WTC11 (cell line): ENCODE measurements at regions not wholly inside any gene's neighbourhood (a gene's known extent, or its start where the extent isn't known, plus 50 kb on each side); places are given as distances from the start of the nearest gene placed in this dataset.
"Not testable (repeated sequence)": the region's sequence is repeated elsewhere in the genome, so short reads cannot be mapped to it uniquely, and the experiment has no call there.

Source experiments
- ATAC-seq: fragments of 200-7000 bp; cut with Tn5 transposase; 2 replicates; pipeline ENCODE4 v1.10.0; 2021; ENCODE audit warnings: mild to moderate bottlenecking, moderate library complexity
- CTCF ChIA-PET: fragments of 300-600 bp; sonication (Branson Sonifier 250); formaldehyde crosslinking; loops from one replicate; lab custom pipeline; 2021; ENCODE audit warnings: antibody characterized with exemption; lab: Charles Lee
- POLR2A ChIA-PET: fragments of 350-600 bp; sonication (Branson Sonifier 250); formaldehyde crosslinking; loops from one replicate; lab custom pipeline; 2021; ENCODE audit warnings: antibody characterized with exemption; lab: Charles Lee
- DNase-seq: peaks from one replicate; pipeline ENCODE4 v3.0.0; 2021; ENCODE audit warnings: low spot score
- H3K27ac Mint-ChIP-seq: 2 replicates; pipeline ENCODE4 v1.8.0; 2021; ENCODE audit warnings: mixed read lengths
- H3K27me3 Mint-ChIP-seq: 2 replicates; pipeline ENCODE4 v1.8.0; 2021; ENCODE audit warnings: low read depth, mild to moderate bottlenecking, moderate library complexity, mixed read lengths
- H3K36me3 Mint-ChIP-seq: 2 replicates; pipeline ENCODE4 v1.8.0; 2021; ENCODE audit warnings: mixed read lengths
- H3K4me1 Mint-ChIP-seq: 2 replicates; pipeline ENCODE4 v1.8.0; 2022; ENCODE audit warnings: mixed read lengths
- H3K4me3 Mint-ChIP-seq: 2 replicates; pipeline ENCODE4 v1.8.0; 2021; ENCODE audit warnings: mild to moderate bottlenecking, moderate library complexity, mixed read lengths
- H3K9me3 Mint-ChIP-seq: 2 replicates; pipeline ENCODE4 v1.8.0; 2021; ENCODE audit warnings: mixed read lengths
- ATF1 ChIP-seq: sonication (generic); formaldehyde crosslinking; IDR thresholded peaks from 2 replicates; pipeline ENCODE4 v1.8.1; 2023; ENCODE audit warnings: mild to moderate bottlenecking, moderate library complexity, missing genetic modification reagents
- CREB1 ChIP-seq: sonication (generic); formaldehyde crosslinking; IDR thresholded peaks from 2 replicates; pipeline ENCODE4 v1.8.0; 2023; ENCODE audit warnings: mild to moderate bottlenecking, missing genetic modification reagents
- CREM ChIP-seq: sonication (generic); formaldehyde crosslinking; IDR thresholded peaks from 2 replicates; pipeline ENCODE4 v1.8.1; 2022; ENCODE audit warnings: mild to moderate bottlenecking, missing genetic modification reagents, moderate library complexity
- FOXK1 ChIP-seq: sonication (generic); formaldehyde crosslinking; IDR thresholded peaks from 2 replicates; pipeline ENCODE4 v1.8.0; 2022; ENCODE audit warnings: mild to moderate bottlenecking, moderate library complexity, missing genetic modification reagents
- GABPB1 ChIP-seq: sonication (generic); formaldehyde crosslinking; IDR thresholded peaks from 2 replicates; pipeline ENCODE4 v1.8.1; 2023; ENCODE audit warnings: mild to moderate bottlenecking, missing genetic modification reagents
- SMAD3 ChIP-seq: sonication (generic); formaldehyde crosslinking; IDR thresholded peaks from 2 replicates; pipeline ENCODE4 v1.8.0; 2022; ENCODE audit warnings: missing genetic modification reagents, mild to moderate bottlenecking, borderline replicate concordance
- SP1 ChIP-seq: sonication (generic); formaldehyde crosslinking; conservative IDR thresholded peaks from 2 replicates; pipeline ENCODE4 v1.8.1; 2022; ENCODE audit warnings: missing genetic modification reagents
- ZBTB21 ChIP-seq: sonication (generic); formaldehyde crosslinking; IDR thresholded peaks from 2 replicates; pipeline ENCODE4 v1.8.1; 2023; ENCODE audit warnings: mild to moderate bottlenecking, missing genetic modification reagents, borderline replicate concordance
- ZNF219 ChIP-seq: sonication (generic); formaldehyde crosslinking; IDR thresholded peaks from 2 replicates; pipeline ENCODE4 v1.8.0; 2023; ENCODE audit warnings: missing genetic modification reagents, mild to moderate bottlenecking, borderline replicate concordance
- TF ChIP-seq, protein P1 (sequence below): sonication (generic); formaldehyde crosslinking; IDR thresholded peaks from 2 replicates; pipeline ENCODE4 v1.8.1; 2023; ENCODE audit warnings: mild to moderate bottlenecking, missing genetic modification reagents
- TF ChIP-seq, protein P2 (sequence below): sonication (generic); formaldehyde crosslinking; conservative IDR thresholded peaks from 2 replicates; pipeline ENCODE4 v1.8.1; 2023; ENCODE audit warnings: mild to moderate bottlenecking, low read depth, missing genetic modification reagents, moderate library complexity

DNA sequence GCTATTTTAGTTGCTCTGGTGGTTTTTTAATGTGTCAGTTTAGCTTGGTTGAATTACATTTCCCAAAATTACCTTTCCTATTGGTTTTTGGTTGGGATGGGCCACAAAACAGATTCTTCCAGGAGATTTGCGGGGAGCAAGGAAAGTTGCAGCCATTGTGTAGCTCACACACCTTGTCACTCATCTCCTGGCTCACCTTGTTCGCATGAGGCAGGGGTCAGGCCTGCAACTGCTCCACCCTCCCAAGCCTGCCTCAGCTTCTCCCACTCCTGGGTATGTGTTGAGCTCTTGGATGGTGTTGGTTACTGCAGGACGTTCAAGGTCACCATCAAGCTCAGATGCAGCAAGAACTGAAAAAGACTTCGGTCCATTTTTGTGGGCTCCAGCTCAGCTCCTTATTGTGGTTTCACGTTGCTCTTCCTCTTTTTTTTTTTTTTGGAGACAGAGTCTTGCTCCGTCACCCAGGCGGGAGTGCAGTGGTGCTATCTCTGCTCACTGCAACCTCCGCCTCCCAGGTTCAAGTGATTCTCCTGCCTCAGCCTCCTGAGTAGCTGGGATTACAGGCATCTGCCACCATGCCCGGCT, 95.6 kb upstream of the METTL14 start (continued):
- TF ChIP-seq, protein P1, sequence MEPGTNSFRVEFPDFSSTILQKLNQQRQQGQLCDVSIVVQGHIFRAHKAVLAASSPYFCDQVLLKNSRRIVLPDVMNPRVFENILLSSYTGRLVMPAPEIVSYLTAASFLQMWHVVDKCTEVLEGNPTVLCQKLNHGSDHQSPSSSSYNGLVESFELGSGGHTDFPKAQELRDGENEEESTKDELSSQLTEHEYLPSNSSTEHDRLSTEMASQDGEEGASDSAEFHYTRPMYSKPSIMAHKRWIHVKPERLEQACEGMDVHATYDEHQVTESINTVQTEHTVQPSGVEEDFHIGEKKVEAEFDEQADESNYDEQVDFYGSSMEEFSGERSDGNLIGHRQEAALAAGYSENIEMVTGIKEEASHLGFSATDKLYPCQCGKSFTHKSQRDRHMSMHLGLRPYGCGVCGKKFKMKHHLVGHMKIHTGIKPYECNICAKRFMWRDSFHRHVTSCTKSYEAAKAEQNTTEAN: no peak
- no peak for TF ChIP-seq SMAD3
- TF ChIP-seq, protein P2, sequence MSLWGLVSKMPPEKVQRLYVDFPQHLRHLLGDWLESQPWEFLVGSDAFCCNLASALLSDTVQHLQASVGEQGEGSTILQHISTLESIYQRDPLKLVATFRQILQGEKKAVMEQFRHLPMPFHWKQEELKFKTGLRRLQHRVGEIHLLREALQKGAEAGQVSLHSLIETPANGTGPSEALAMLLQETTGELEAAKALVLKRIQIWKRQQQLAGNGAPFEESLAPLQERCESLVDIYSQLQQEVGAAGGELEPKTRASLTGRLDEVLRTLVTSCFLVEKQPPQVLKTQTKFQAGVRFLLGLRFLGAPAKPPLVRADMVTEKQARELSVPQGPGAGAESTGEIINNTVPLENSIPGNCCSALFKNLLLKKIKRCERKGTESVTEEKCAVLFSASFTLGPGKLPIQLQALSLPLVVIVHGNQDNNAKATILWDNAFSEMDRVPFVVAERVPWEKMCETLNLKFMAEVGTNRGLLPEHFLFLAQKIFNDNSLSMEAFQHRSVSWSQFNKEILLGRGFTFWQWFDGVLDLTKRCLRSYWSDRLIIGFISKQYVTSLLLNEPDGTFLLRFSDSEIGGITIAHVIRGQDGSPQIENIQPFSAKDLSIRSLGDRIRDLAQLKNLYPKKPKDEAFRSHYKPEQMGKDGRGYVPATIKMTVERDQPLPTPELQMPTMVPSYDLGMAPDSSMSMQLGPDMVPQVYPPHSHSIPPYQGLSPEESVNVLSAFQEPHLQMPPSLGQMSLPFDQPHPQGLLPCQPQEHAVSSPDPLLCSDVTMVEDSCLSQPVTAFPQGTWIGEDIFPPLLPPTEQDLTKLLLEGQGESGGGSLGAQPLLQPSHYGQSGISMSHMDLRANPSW (CRISPR knock-in tag): no peak
- no peak for TF ChIP-seq ZNF219
- TF ChIP-seq, all 79 proteins: peak for 0

DNA sequence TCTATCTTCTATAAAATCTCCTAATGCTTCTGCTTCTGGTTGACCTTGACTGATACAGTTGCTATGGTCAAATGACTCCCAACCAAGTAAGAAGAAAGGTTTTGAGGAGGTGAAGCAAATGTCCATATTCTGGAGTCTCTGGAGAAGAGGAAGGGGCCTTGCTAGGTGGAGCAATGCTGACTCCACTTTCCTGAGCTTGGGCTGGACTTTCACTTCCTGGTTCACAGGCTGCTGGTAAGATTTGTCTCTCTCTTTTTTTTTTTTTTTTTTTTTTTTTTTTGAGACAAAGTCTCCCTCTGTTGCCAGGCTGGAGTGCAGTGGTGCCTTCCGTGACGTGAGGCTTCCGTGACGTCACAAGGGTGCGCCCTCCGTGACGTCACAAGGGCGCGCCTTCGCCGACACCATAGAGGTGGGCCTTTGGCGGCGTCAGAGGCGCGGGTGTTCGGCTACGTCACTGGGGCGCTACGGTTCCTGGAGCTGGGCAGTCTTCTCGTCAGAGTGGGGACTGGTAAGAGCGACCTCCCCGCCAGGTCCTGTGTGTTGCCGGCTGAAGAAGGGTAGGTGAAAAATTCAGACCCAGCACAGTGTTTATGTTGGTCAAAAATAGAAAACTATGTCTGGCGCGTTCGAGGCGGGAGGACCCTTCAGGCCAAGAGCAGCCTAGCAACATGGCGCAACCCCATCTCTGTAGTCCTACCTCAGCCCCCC, 93.7 kb upstream of the METTL14 start:
- peak overlapping the region; percentile 97 for H3K27ac Mint-ChIP-seq
- peak overlapping the region; percentile 88 for H3K4me3 Mint-ChIP-seq
- peak; percentile 93 for ATAC-seq
- H3K27me3 Mint-ChIP-seq, H3K36me3 Mint-ChIP-seq, H3K4me1 Mint-ChIP-seq, CTCF ChIA-PET, H3K9me3 Mint-ChIP-seq, POLR2A ChIA-PET: not testable (repeated sequence)
- DNase-seq: peak; percentile 91
- peak; percentile 98; the same call in 1 of the 2 replicates for TF ChIP-seq ATF1
- TF ChIP-seq CREM (CRISPR knock-in tag): peak; percentile 99
- peak; percentile 82 for TF ChIP-seq SP1 (CRISPR knock-in tag)
- TF ChIP-seq ZBTB21 (CRISPR knock-in tag): peak; percentile 99
- 0 out of 2 replicates have a peak, but pooled peaks have one; percentile 47 for TF ChIP-seq FOXK1 (CRISPR knock-in tag)
- peak; percentile 61 for TF ChIP-seq GABPB1 (CRISPR knock-in tag)
- peak; percentile 85; the same call in 1 of the 2 replicates for TF ChIP-seq CREB1

DNA sequence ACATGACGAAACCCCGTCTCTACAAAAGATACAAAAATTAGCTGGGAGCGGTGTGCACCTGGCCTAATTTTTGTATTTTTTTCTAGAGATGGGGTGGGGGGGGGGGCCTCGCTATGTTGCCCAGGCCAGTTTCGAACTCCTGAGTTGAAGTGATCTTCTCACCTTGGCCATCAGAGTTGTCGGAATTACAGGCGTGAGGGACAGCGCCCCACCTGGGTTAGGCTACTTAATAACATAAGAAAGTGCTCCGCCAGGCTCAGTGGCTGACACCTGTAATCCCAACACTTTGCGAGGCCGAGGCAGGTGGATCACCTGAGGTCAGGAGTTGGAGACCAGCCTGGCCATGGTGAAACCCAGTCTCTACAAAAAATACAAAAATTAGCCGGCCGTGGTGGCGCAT, 92.9 kb upstream of the METTL14 start:
- POLR2A ChIA-PET: not testable (repeated sequence)

DNA sequence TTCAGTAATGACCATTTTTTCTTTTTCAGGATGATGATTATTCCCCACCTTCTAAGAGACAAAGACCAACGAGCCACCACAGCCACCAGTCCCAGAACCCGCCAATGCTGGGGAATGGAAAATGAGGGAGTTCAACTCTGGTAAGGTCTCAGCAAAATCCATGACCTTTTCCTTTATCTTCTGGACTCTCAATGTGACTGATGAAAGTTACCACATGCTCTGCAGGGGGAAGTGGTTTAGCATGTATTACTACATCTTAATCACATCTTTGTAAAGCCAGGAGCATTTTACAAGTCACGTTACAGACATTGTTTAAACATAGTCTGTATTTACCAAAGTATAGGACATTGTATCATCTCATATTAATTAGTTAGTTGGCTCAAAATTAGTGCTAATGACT, 89.3 kb upstream of the METTL14 start:
- POLR2A ChIA-PET, ATAC-seq, H3K4me1 Mint-ChIP-seq, CTCF ChIA-PET, H3K27me3 Mint-ChIP-seq, H3K36me3 Mint-ChIP-seq, H3K27ac Mint-ChIP-seq, H3K4me3 Mint-ChIP-seq, DNase-seq, H3K9me3 Mint-ChIP-seq: not testable (repeated sequence)

More for the DNA sequence above, 92.9 kb upstream of the METTL14 start:
- H3K4me1 Mint-ChIP-seq, ATAC-seq, H3K27me3 Mint-ChIP-seq, CTCF ChIA-PET, H3K36me3 Mint-ChIP-seq, DNase-seq, H3K27ac Mint-ChIP-seq, H3K9me3 Mint-ChIP-seq: not testable (repeated sequence)
- peak overlapping the region; percentile 88 for H3K4me3 Mint-ChIP-seq

DNA sequence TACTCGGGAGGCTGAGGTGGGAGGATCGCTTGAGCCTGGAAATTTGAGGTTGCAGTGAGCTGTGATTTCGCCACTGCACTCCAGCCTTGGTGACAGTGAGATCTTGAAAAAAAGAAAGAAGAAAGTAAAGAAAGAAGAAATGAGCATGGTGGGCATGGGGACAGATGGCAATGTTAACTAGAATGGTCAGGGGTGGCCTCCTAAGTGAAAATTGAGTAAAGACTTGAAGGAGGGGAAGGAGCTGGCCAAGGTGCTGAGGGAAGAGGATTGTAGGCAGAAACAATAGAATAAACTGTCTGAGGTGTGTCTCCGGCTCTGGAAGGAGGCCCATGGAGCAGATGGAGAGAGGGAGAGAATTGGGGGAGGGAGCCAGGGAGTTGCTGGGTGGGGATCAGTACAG, 60.1 kb upstream of the METTL14 start:
- ATAC-seq, H3K27ac Mint-ChIP-seq, H3K27me3 Mint-ChIP-seq, DNase-seq, CTCF ChIA-PET, H3K4me1 Mint-ChIP-seq, H3K9me3 Mint-ChIP-seq, H3K4me3 Mint-ChIP-seq, POLR2A ChIA-PET: not testable (repeated sequence)
- H3K36me3 Mint-ChIP-seq: peaks cover 13% of the 10 kb centered on the region

DNA sequence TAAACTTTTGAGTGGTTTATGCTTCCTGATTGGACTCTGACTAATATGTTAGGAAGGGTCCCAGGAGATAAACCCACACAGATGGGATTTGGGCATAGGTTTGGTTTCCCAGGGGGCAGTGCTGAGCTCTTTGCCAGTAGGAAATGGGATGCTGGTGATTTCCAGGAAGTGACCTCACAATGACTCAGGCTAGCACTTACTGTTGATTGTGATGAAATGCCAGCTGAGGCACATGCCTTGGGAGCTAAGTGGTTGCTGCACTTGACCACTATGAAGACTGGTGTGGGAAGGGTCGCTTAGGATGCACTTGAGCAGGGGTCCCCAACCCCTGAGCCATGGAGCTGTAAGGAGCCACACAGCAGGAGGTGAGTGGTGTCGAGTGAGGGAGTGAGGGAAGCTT, 55.5 kb upstream of the METTL14 start:
- DNase-seq, ATAC-seq: not testable (repeated sequence)

DNA sequence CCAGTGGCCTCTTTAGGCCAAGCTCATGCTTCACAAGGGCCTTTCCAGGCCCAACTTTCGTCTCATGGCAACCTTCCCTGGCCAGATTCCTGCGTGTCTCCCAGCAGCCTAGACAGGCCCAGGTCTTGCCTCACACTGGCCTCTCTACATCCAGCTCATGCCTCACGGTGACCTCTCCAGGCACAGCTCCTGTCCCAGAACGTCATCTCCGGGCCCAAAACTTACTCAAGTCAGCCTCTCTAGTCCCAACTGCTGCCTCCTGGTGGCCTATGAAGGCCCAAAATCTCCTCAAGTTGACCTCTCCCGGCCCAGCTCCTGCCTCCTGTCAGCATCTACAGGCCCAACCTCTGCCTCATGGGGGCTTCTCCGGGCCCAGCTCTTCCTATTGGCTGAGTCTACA, 54.3 kb upstream of the METTL14 start:
- POLR2A ChIA-PET, H3K27ac Mint-ChIP-seq, H3K27me3 Mint-ChIP-seq, H3K4me3 Mint-ChIP-seq, ATAC-seq, H3K4me1 Mint-ChIP-seq, CTCF ChIA-PET, H3K9me3 Mint-ChIP-seq, DNase-seq: not testable (repeated sequence)
- peaks cover 28% of the 10 kb centered on the region for H3K36me3 Mint-ChIP-seq

More for the DNA sequence above, 55.5 kb upstream of the METTL14 start:
- POLR2A ChIA-PET, H3K4me1 Mint-ChIP-seq, H3K27ac Mint-ChIP-seq, H3K27me3 Mint-ChIP-seq, H3K9me3 Mint-ChIP-seq, H3K4me3 Mint-ChIP-seq: not testable (repeated sequence)
- CTCF ChIA-PET: interaction anchor here (1.5 kb wide), 1 partner anchor 206 kb away, joined by 4 read pairs; no protein-coding TSS in a partner anchor
- peaks cover 28% of the 10 kb centered on the region for H3K36me3 Mint-ChIP-seq

DNA sequence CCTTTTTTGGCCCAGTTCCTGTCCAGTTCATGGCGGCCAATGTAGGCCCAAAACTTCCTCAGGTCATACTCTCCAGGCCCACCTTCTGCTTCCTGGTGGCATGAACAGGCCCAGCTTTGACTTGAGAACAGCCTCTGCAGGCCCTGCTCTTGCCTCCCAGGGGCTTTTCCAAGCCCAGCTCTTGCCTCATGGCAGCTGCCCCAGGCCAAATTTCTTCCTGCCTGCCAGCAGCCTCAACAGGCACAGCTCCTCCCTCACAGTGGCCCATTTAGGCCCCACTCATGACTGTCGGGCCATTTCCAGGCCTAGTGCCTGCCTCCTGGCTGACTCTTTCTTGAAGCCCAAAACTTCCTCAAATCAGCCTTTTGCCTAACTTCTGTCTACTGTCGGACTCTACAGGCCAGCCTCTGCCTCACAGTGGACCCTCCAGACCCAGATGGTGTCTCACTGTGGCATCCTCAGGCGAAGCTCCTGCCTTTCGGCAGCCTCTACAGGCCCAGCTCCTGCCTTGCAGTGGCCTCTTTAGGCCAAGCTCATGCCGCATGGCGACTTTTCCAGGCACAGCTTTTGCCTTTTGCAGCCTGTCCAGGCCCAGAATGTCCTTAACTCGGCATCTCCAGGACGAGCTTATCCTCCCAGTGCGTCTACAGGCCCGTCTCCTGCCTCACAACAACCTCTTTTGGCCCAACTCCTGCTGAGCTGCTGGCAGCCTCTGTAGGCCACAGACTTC, 53.7 kb upstream of the METTL14 start:
- DNase-seq, H3K27ac Mint-ChIP-seq, H3K4me1 Mint-ChIP-seq, POLR2A ChIA-PET, CTCF ChIA-PET, H3K27me3 Mint-ChIP-seq, ATAC-seq, H3K4me3 Mint-ChIP-seq, H3K9me3 Mint-ChIP-seq: not testable (repeated sequence)
- H3K36me3 Mint-ChIP-seq: peaks cover 28% of the 10 kb centered on the region
